WTC11 (cell line): ENCODE measurements at regions not wholly inside any gene's neighbourhood (a gene's known extent, or its start where the extent isn't known, plus 50 kb on each side); places are given as distances from the start of the nearest gene placed in this dataset.
A peak's percentile ranks its signal among the peaks of the same experiment; 100 is the strongest.

ENCODE experiments used
- ATAC-seq: fragments of 200-7000 bp; cut with Tn5 transposase; 2 replicates; pipeline ENCODE4 v1.10.0; 2021; ENCODE audit warnings: mild to moderate bottlenecking, moderate library complexity
- CTCF ChIA-PET: fragments of 300-600 bp; sonication (Branson Sonifier 250); formaldehyde crosslinking; loops from one replicate; lab custom pipeline; 2021; ENCODE audit warnings: antibody characterized with exemption; lab: Charles Lee
- POLR2A ChIA-PET: fragments of 350-600 bp; sonication (Branson Sonifier 250); formaldehyde crosslinking; loops from one replicate; lab custom pipeline; 2021; ENCODE audit warnings: antibody characterized with exemption; lab: Charles Lee
- DNase-seq: peaks from one replicate; pipeline ENCODE4 v3.0.0; 2021; ENCODE audit warnings: low spot score
- H3K27ac Mint-ChIP-seq: 2 replicates; pipeline ENCODE4 v1.8.0; 2021; ENCODE audit warnings: mixed read lengths
- H3K27me3 Mint-ChIP-seq: 2 replicates; pipeline ENCODE4 v1.8.0; 2021; ENCODE audit warnings: low read depth, mild to moderate bottlenecking, moderate library complexity, mixed read lengths
- H3K36me3 Mint-ChIP-seq: 2 replicates; pipeline ENCODE4 v1.8.0; 2021; ENCODE audit warnings: mixed read lengths
- H3K4me1 Mint-ChIP-seq: 2 replicates; pipeline ENCODE4 v1.8.0; 2022; ENCODE audit warnings: mixed read lengths
- H3K4me3 Mint-ChIP-seq: 2 replicates; pipeline ENCODE4 v1.8.0; 2021; ENCODE audit warnings: mild to moderate bottlenecking, moderate library complexity, mixed read lengths
- H3K9me3 Mint-ChIP-seq: 2 replicates; pipeline ENCODE4 v1.8.0; 2021; ENCODE audit warnings: mixed read lengths
- ERG ChIP-seq: fragments of 250-450 bp; sonication (Bioruptor Pico); IDR thresholded peaks from 2 replicates; pipeline ENCODE4 v1.8.0; 2021; ENCODE audit warnings: mild to moderate bottlenecking
- FOXJ3 ChIP-seq: sonication (generic); formaldehyde crosslinking; IDR thresholded peaks from 2 replicates; pipeline ENCODE4 v1.9.0; 2021; ENCODE audit warnings: missing genetic modification reagents, mild to moderate bottlenecking, borderline replicate concordance
- FOXP1 ChIP-seq: sonication (generic); formaldehyde crosslinking; IDR thresholded peaks from 2 replicates; pipeline ENCODE4 v1.8.0; 2022; ENCODE audit warnings: missing genetic modification reagents, mild to moderate bottlenecking, moderate library complexity, borderline replicate concordance
- MYBL2 ChIP-seq: sonication (generic); formaldehyde crosslinking; IDR thresholded peaks from 2 replicates; pipeline ENCODE4 v1.8.1; 2023; ENCODE audit warnings: mild to moderate bottlenecking, moderate library complexity, missing genetic modification reagents
- PRDM15 ChIP-seq: sonication (generic); formaldehyde crosslinking; IDR thresholded peaks from 2 replicates; pipeline ENCODE4 v1.8.0; 2022; ENCODE audit warnings: missing genetic modification reagents
- RELA ChIP-seq: sonication (generic); formaldehyde crosslinking; IDR thresholded peaks from 2 replicates; pipeline ENCODE4 v1.8.1; 2022; ENCODE audit warnings: missing genetic modification reagents, mild to moderate bottlenecking, borderline replicate concordance
- TP53 ChIP-seq: sonication (generic); formaldehyde crosslinking; IDR thresholded peaks from 2 replicates; pipeline ENCODE4 v1.8.1; 2023; ENCODE audit warnings: mild to moderate bottlenecking, missing genetic modification reagents
- USF2 ChIP-seq: sonication (generic); formaldehyde crosslinking; IDR thresholded peaks from 2 replicates; pipeline ENCODE4 v1.8.1; 2023; ENCODE audit warnings: mild to moderate bottlenecking, missing genetic modification reagents, moderate library complexity
- ZBTB21 ChIP-seq: sonication (generic); formaldehyde crosslinking; IDR thresholded peaks from 2 replicates; pipeline ENCODE4 v1.8.1; 2023; ENCODE audit warnings: mild to moderate bottlenecking, missing genetic modification reagents, borderline replicate concordance

GRCh38 chr2:42925742-42926433 is 133.5 kb upstream of the HAAO start:
- POLR2A ChIA-PET = interaction anchor here (0.5 kb wide), 1 partner anchor 24 kb away, joined by 3 read pairs; no protein-coding TSS in a partner anchor
- no peak overlapping the region for H3K4me3 Mint-ChIP-seq
- H3K9me3 Mint-ChIP-seq = no peaks in the 10 kb centered on the region
- TF ChIP-seq ZBTB21 = peak; percentile 10; the same call in 1 of the 2 replicates
- TF ChIP-seq MYBL2 (CRISPR knock-in tag) = no peak
- no peaks in the 10 kb centered on the region for H3K27me3 Mint-ChIP-seq
- CTCF ChIA-PET = interaction anchor here (0.8 to 1.8 kb wide), 6 partner anchors 16 to 302 kb away, joined by 3 to 11 read pairs (median 3); no protein-coding TSS in a partner anchor
- ATAC-seq (no peak), DNase-seq (no peak)
- H3K4me1 Mint-ChIP-seq = peaks cover 74% of the 10 kb centered on the region
- no peaks in the 10 kb centered on the region for H3K36me3 Mint-ChIP-seq
- H3K27ac Mint-ChIP-seq = peak overlapping the region; percentile 41

GRCh38 chr2:42924418-42924886 is 132.1 kb upstream of the HAAO start:
- Mint-ChIP-seq H3K36me3 (no peaks in the 10 kb centered on the region), H3K4me3 (peak overlapping the region; percentile 45; the same call in 1 of the 2 replicates), H3K4me1 (peaks cover 64% of the 10 kb centered on the region), H3K27ac (peak overlapping the region; percentile 97), H3K9me3 (no peaks in the 10 kb centered on the region), H3K27me3 (no peaks in the 10 kb centered on the region)
- TF ChIP-seq TP53 (CRISPR knock-in tag) = no peak
- no peak for TF ChIP-seq FOXP1 (CRISPR knock-in tag)
- TF ChIP-seq USF2 (CRISPR knock-in tag) = 0 out of 2 replicates have a peak, but pooled peaks have one; percentile 8
- POLR2A ChIA-PET = no interaction called here
- DNase-seq = no peak
- CTCF ChIA-PET = interaction anchor here (1.0 kb wide), 1 partner anchor 18 kb away, joined by 3 read pairs; no protein-coding TSS in a partner anchor
- ATAC-seq = no peak

GRCh38 chr2:42923580-42924417 is 131.4 kb upstream of the HAAO start:
- DNase-seq = no peak
- ATAC-seq = no peak
- H3K4me3 Mint-ChIP-seq = no peak overlapping the region
- CTCF ChIA-PET = interaction anchor here (1.0 to 1.1 kb wide), 2 partner anchors 8 to 17 kb away, joined by 3 read pairs; no protein-coding TSS in a partner anchor
- POLR2A ChIA-PET = no interaction called here
- no peaks in the 10 kb centered on the region for H3K9me3 Mint-ChIP-seq
- H3K36me3 Mint-ChIP-seq = no peaks in the 10 kb centered on the region
- H3K27me3 Mint-ChIP-seq = no peaks in the 10 kb centered on the region
- no peak overlapping the region for H3K27ac Mint-ChIP-seq
- no peak for TF ChIP-seq ERG (CRISPR knock-in tag)
- TF ChIP-seq RELA (CRISPR knock-in tag) = no peak
- peaks cover 57% of the 10 kb centered on the region for H3K4me1 Mint-ChIP-seq

GRCh38 chr2:42922790-42923579 is 130.6 kb upstream of the HAAO start:
- Mint-ChIP-seq H3K27ac (no peak overlapping the region; the same call in 1 of the 2 replicates), H3K4me1 (peaks cover 50% of the 10 kb centered on the region), H3K9me3 (no peaks in the 10 kb centered on the region), H3K4me3 (no peak overlapping the region), H3K36me3 (no peaks in the 10 kb centered on the region), H3K27me3 (no peaks in the 10 kb centered on the region)
- DNase-seq (no peak), ATAC-seq (no peak)
- ChIA-PET CTCF (interaction anchor here (1.0 to 1.1 kb wide), 2 partner anchors 8 to 16 kb away, joined by 3 read pairs; no protein-coding TSS in a partner anchor), POLR2A (no interaction called here)
- TF ChIP-seq PRDM15 (CRISPR knock-in tag) = peak; percentile 34; the same call in 1 of the 2 replicates
- no peak for TF ChIP-seq FOXJ3 (CRISPR knock-in tag)
